NCI-H1930 (cell line): ENCODE measurements at regions not wholly inside any gene's neighbourhood (a gene's known extent, or its start where the extent isn't known, plus 50 kb on each side); places are given as distances from the start of the nearest gene placed in this dataset.

ENCODE experiments used
- DNase-seq, 2 experiments: peaks; one replicate each; lab custom pipeline; 2025; lab: John Stamatoyannopoulos, UW

DNA sequence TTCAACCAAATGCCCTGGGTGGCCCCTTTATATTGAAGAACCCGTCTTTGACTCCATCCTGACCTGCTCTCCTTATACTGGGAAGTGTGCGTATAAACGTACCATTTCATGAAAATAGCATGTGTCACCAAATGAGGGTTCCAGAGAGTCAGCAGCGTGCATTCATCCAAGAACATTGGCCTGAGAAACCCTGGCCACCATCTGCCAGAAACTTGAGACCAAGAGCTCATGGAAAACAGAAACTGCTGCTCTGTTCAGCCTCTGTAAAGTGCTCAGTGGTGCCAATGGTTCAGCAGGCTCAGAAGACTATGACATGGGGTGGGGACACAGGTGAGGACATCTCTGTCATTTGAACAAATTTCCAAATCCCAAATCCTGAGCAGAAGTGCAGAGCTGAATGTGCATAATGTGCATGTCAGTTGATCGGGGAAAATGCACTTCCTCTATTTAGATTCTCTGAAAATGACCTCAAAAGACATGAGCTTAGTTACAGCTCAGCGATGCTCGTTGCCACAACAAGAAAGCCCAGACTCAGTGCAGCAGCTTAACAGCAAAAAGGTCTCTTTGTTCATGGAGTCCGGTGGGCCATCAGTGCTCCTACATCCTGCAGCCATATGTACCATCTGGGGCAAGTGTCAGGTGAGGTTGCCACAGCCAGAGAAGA is 176.1 kb downstream of the ATPSCKMT start:
- no peak for DNase-seq

- DNase-seq: no peak
Measured at GRCh38 chr5:10069637-10070313, 179.9 kb downstream of the ATPSCKMT start.

DNA sequence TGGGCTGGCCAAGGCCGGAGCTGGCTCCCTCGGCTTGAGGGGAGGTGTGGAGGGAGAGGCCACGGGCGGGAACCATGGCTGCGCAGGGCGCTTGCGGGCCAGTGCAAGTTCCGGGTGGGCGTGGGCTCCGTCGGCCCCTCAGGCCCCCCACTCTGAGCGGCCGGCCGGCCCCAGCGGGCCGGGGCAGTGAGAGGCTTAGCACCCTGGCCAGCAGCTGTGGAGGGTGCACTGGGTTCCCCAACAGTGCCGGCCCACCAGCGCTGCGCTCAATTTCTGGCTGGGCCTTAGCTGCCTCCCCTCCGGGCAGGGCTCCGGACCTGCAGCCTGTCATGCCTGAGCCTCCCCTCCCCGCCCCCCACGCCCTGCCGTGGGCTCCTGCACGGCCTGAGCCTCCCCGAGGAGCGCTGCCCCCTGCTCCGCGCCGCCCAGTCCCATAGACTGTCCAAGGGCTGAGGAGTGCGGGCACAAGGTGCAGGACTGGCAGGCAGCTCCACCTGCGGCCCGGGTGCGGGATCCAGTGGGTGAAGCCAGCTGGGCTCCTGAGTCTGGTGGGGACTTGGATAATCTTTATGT is 184.2 kb downstream of the ATPSCKMT start:
- DNase-seq: no peak

DNA sequence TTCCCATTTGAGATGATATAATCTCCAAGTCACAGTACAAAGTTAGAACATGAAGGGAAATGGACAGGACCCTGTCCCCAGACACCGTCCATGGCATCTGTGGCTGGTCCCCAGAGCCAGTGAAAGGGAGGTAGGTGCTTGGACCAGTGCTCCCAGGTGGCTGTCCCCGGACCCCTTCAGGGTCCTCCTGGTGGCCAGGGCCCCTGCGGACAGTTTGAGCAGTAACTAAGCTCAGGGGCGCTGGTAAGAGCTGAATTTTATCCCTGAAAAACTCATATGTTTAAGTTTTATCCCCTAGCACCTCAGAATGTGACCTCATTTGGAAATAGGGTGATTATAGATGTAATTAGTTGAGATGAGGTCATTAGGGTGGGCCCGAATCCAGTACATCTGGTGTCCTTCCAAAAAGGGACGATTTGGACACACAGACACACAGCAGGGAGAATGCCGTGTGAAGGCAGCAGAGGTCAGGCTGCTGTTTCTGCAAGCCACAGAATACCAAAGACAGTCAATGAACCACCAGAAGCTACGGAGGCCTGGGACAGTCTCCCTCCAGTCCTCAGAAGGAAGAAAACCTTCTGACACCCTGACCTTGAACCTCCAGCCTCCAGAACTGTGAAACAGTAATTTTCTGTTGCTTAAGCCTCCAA is 185.0 kb downstream of the ATPSCKMT start:
- no peak for DNase-seq

DNA sequence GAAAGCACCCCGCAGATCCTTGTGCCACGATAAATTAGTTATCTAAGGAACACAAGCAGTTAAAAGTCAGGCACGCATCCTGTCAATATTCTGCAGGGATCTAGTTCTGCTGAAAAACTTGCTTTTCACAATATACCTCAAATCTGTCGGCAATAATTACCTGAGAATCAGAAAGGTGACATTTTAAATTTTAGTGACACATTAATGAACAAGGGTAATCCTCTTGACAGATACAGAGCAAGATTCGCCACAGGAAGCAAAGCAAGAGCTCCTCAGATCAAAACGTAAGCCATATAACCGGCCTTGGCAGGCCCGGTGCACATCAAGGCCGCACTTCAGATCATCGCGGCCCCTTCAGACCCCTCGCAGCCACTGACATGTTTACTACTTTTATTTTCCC is 185.7 kb downstream of the ATPSCKMT start:
- DNase-seq: no peak

DNA sequence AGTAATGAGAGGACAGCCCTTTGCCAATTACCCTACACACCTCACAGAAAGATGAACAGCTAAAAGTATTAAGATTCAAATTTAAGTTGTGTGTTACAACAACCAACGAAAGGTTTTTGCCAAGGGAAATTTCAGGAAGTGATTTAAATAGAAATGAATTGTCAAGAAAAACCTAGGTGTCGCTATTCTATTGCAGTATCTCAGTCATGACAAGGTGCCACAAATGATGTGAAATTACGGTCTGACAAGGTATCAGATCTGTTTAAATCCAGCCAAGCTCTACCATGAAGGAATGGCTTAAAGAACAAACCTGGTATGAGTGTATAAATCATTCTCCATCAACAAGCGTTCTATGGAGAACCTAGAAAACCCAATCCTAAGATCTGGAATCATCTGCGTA is 189.7 kb downstream of the ATPSCKMT start:
- no peak for DNase-seq

GRCh38 chr5:10059556-10059955 is 190.1 kb downstream of the ATPSCKMT start:
- no peak for DNase-seq

- DNase-seq: no peak
Measured at GRCh38 chr5:10057356-10057755, 192.3 kb downstream of the ATPSCKMT start.

- DNase-seq: no peak
Measured at GRCh38 chr5:10056228-10056760, 193.4 kb downstream of the ATPSCKMT start.

- DNase-seq: no peak
Measured at GRCh38 chr5:10049858-10050455, 199.7 kb downstream of the ATPSCKMT start.

DNA sequence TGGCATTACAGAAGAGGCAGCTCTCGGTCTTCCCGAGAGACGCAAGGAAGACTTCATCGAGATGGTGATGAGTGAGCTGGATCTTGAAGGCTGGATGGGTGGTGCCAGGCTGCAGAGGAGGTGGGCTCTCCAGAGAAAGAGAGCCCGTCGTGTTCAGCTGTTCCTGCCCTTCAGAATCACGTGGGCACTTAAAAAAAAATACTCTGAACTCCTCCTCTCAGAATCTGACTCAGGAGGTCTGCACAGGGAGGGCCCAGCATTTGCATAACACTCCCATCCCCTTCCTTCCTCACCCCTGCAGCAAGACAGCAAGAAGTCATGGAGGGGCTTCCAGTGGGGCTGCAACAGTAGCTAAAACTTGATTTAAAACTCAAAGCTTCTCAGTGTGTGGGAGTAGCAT is 203.0 kb downstream of the ATPSCKMT start:
- DNase-seq: no peak

GRCh38 chr5:10045376-10045775 is 204.3 kb downstream of the ATPSCKMT start:
- DNase-seq: no peak

DNA sequence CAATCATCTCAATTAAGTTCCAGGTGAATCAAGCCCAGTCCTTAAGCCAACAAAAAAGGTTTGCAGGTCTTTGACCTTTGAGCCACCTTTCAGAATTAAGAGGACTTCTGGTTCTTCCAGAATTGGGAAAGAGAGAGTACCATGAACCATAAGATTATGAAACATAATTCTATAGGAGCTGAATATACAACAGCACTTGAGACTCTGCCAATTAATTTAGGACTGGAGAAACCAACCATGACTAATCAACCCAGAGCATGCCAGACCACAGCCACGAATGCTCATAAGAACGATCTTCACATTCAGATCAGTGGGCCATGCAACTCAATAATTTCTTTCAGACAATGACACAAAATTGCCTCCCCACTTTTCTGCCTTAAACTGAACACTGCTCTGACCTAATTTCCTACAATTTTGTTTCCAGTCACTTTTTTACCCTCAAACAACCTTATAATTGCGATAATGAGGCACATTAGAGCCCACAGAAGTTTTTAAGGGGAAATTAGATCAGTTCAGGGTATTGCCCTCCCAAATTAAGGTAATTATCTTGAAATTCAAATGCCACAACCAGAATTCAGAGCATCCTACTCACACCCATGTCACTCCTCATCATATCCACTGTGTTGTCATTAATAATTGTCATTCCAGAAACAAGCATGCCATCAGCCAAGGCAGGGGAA is 213.4 kb downstream of the ATPSCKMT start:
- no peak for DNase-seq

DNA sequence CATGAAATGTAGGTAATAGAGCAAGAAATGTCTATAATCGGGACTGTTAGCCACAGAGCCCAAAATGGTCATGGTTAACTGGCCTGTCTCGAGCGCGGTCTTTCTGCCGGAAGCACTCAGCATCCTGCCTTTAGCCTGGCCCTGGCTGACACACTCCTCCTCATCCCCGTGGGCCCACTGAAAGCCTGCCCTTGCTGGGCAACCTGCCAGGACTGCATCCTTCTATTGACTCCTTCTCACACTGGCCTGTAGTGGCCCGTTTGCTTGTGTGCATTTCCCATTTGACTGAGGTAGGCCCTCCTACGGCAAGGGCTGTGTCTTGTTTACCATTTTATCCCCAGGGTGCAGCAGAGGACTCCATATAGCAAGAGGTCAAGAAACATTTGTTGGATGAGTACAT is 215.7 kb downstream of the ATPSCKMT start:
- DNase-seq: no peak

- no peak for DNase-seq
Measured at GRCh38 chr5:10031817-10032216, 217.9 kb downstream of the ATPSCKMT start.

DNA sequence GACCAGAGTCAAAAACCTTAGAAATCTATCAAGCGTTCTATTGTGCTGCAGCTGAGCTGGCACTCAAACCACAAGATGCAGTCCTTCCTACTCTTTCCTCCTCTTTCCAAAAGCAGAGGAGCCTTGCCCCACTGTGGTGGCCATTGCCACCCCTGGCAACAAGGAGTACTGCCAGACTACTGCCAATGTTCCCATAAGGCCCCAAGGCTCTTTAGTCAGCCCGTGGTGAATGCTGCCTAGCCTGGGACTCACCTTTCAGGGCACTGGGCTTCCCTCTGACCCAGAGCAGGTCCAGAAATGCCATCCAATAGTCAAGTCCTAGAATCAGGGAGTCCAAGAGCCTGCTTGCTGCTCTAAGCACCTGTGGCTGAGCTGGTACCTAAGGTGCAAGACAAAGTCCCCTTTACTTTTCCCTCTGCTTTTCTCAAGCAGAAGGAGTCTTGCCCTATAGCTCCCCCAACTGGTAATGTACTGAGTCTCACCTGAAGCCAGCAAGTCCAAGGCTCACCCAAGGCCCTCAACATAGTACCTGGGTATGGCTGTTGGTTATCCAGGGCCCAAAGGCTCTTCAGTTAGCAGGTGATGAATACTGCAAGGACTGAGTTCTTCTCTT is 219.4 kb downstream of the ATPSCKMT start:
- no peak for DNase-seq

GRCh38 chr5:10023494-10023893 is 226.2 kb downstream of the ATPSCKMT start:
- DNase-seq: no peak

- no peak for DNase-seq
Measured at GRCh38 chr5:10021248-10021647, 228.4 kb downstream of the ATPSCKMT start.

GRCh38 chr5:10019236-10019635 is 230.5 kb downstream of the ATPSCKMT start:
- DNase-seq: no peak

GRCh38 chr5:10018201-10019069 is 231.3 kb downstream of the ATPSCKMT start:
- DNase-seq: no peak
